NOMO-1 treated with dmso at 0.1 percent for 144 hours (cell line): ENCODE measurements at regions not wholly inside any gene's neighbourhood (a gene's known extent, or its start where the extent isn't known, plus 50 kb on each side); places are given as distances from the start of the nearest gene placed in this dataset.
A peak's percentile ranks its signal among the peaks of the same experiment; 100 is the strongest.

ENCODE experiments used
- DNase-seq: peaks from one replicate; lab custom pipeline; 2025; ENCODE audit not compliant: unreplicated experiment; lab: John Stamatoyannopoulos, UW

DNA sequence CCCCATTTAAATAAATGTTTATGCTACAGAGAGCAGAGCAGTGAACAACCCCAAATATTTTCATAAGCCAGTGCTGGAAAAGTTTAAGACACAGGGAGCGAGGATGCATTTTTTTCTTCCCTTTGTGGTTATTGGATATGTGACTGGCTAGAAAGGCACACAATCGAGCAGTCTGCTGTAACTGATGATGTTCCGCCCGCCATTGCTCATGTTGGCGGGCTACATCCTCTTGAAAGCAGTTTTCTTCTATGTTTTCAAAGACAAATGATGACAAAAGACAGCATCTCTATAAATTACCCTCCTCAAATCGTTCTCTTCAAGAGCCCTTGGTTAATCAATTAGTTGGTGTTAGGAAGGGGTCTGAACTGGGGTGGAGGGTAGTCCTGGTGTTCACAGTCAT is 269.8 kb downstream of the SKAP2 start:
- DNase-seq, result no peak

DNA sequence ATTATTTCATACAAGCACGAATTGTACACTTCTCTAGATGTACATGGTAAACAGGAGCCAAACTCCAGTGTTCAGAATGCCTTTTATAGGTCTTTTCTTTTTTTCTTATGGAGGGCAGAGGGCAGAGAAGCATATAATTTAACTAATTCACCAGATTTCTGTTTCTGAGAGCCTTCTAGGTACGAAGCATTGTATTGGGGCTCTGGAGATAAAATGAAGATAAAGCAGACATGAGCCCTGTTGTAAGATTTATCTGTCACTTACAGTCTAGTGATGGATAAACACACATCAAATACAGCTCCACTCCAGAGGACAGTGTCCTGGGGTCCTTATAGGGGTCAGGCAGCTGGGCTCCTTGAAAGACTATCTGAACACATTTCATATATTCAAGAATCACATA is 265.5 kb downstream of the SKAP2 start:
- DNase-seq, result no peak

DNA sequence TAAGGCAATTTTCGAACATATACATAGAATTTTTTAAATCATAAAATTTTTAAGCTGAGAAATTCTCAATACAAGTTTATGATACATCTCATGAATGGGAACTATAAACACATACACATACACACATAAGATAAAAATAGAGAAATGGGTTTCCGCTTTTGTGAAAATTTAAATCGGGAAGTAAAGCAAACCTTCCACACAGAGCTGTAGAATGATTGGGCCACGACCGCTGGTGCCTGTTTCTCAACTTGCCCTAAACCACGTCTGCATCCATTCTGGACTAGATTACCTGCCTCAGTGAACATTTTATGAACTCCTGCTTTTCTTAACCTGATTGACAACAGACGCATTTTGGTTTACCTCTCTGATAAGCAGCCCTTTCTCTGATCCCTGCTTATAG is 264.4 kb downstream of the SKAP2 start:
- DNase-seq, result peak; percentile 77

DNA sequence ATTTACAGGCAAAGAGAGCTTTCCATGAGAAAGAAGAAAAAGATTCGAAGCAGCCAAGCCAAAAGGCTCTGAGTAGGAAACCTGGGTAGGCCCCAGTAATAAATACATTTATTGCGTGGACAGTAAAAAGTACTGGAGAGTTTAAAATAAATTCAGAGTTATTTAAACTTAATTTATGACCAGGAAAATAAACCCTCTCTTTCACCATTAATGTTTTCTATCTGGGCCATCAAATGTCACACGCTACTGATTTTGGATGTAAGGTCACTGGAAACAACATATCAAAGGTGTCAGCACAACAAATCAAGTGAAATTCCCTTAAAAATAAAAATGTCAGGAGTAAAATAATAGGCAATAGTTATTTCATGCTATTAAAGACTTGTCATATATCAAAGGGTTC is 264.0 kb downstream of the SKAP2 start:
- no peak for DNase-seq

DNA sequence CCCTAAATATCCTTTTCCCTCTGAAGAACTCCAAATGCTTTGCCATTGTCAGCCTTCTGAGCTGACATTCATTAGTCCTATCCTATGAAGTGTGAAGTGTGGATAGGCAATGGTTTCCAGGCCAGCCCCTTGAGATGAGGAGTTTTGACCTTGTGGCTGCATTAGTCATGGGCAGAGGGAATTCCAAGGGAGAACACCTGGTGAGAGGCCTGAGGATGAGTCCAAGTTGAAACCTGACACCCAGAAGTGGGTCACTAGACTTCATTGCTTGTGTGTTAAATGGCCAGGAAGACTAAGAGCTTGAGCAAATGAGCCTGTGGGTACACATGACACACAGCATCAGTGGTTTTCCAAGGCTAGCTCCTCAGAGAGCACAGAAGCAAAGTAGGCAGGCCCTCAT is 260.8 kb downstream of the SKAP2 start:
- no peak for DNase-seq

DNA sequence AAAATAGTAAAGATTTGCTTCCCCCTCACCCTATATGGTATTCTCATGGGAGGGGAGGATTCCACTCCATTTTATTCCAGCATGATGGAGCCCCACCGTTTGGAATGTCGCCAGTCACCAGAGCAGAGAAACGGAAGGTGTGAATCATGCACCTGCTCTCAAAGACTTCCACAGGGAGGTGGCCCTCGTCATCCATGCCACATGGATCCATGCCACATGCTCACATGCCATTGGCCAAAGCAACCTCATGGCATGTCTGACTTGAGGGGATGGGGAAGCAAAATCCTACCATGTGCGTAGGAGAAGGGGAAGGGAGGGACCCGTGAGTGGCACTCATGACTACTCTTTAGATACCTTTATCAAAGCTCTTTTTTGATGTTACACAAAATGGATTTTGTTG is 256.0 kb downstream of the SKAP2 start:
- no peak for DNase-seq

DNA sequence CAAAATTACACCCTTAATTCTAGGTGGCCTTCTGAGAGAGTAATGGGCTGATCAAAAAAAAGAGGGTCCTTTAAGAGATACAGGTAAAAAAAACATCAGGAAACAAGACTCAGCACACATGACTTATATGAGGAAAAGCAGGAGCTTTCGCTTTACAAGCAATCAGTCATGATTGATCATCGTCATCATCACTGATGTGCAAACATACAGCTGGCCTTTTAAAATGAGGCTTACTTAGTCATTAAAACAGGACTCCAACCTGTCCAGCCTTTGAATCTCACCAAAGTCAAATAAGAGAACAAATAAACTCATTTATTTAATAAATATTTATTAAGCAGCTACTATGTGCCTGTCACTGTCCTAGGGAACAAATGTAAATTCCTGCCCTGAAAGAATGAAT is 255.3 kb downstream of the SKAP2 start:
- no peak for DNase-seq

DNA sequence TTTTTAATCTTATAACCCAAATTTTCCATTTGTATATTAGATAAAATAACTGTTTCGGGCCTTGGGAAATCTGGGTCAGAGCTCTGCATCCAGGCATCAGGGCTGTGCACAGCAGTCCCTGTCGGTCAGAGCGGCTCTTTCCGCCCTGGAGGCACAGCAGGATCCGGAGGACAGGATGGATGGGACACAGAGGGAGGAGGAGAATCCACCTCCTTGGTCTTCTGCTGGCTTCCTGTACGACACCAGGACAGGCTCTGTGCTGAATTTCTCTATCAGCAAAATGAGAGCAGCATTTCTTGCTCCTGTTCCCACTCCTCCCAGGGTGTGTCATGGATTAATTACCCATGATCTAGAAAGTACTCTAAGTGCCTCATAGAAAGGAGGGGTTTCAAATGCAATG is 254.9 kb downstream of the SKAP2 start:
- DNase-seq, result no peak

DNA sequence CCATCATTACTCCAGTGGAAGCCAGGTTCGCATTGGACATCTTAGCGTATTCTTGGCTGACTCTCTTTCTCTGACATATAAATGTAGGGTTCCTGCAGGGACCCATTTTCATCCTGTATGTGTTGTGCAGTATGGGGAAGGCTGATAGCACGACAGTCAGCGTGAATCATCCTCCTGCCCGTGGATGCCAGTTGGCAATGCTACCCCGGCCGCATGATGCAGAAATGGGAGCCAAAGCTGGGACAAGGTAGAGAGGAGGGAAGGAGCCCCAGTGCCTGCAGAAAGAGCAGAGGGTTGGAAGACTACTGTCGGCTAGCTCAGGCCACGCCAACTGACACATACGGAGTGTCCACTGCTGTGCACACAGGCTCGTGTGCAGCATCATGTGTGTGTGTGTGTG is 251.6 kb downstream of the SKAP2 start:
- DNase-seq, result no peak

DNA sequence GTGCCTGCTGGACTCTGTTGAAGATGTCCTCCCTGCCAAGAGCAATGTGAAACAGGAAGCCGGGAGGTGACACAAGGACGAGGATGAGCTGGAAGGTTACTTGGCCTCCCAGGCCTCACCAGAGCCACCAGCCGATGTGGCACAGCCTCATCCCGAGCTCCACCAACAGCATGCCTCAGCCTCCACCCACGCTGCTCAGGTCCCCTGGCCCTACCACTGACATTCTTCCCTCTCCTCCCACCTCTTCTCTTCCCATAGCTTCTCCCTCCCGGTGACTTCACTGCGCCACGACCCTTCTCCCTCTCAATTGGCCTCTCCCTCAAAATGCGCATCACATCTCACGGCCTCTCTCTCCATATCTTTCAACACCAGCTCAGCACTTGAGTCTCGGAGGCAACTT is 249.9 kb downstream of the SKAP2 start:
- no peak for DNase-seq

DNA sequence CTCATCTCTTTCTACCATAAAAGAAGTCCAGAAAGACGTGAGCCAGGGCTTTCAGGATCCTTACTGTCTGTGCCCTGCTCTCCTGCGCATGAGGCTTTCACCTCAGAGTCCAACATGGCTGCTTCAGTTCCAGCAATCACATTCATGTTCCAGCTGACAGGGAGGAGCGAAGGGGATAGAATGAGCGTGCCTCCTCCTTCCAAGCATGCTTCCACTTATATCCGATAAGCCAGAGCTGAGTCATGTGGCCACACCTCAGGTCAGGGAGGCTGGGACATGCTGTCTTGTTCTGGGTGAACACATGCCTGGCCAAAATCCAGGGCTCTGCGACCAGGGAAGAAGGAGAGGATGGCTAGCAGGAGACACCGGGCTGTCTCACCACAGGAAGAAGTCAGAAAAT is 248.2 kb downstream of the SKAP2 start:
- no peak for DNase-seq

DNA sequence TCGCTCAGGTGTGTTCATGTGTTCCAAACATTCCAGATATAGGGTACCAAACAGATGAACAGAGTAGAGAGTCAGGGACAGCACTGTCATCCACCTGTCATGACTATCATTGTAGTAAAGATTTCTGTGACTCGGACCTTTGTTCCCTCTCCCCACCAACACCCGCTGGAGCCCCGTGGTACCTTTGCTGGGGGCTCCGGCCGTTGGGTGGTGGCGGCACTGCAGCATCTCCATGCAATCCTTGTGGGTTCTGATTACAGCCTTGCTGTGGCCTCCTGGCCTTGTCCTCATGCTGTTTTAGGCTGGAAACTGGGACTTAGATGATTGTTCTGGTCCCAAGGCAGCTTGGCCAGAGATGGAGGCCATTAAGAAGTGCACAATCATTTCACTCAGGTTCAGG is 247.3 kb downstream of the SKAP2 start:
- no peak for DNase-seq
